CD4-positive, alpha-beta memory T cell (primary cell): ENCODE measurements at regions not wholly inside any gene's neighbourhood (a gene's known extent, or its start where the extent isn't known, plus 50 kb on each side); places are given as distances from the start of the nearest gene placed in this dataset.
"Not testable (repeated sequence)": the region's sequence is repeated elsewhere in the genome, so short reads cannot be mapped to it uniquely, and the experiment has no call there.

Source experiments
- CTCF ChIA-PET: fragments of 350-600 bp; sonication (Branson Sonifier 250); formaldehyde crosslinking; loops from one replicate; lab custom pipeline; 2021; ENCODE audit warnings: inconsistent platforms; ENCODE audit not compliant: partially characterized antibody; lab: Charles Lee
- POLR2A ChIA-PET: fragments of 350-600 bp; sonication (Branson Sonifier 250); formaldehyde crosslinking; loops from one replicate; lab custom pipeline; 2021; ENCODE audit not compliant: partially characterized antibody; lab: Charles Lee
- DNase-seq, 5 donors: peaks; one replicate each; pipeline versions ENCODE4 v3.0.0 to v3.0.0-alpha.2; 2020 to 2022; ENCODE audit warnings: mixed read lengths in 1 of 5
- H3K27ac ChIP-seq: one replicate; pipeline ENCODE4 v1.7.0; 2013; ENCODE audit warnings: low read depth, low read length
- H3K27me3 ChIP-seq: 2 replicates; pipeline ENCODE4 v1.7.0; 2013; ENCODE audit warnings: mild to moderate bottlenecking, low read length, moderate library complexity; ENCODE audit not compliant: insufficient read depth
- H3K36me3 ChIP-seq: 2 replicates; pipeline ENCODE4 v1.7.0; 2013; ENCODE audit warnings: mild to moderate bottlenecking, low read length, moderate library complexity; ENCODE audit not compliant: insufficient read depth
- H3K4me1 ChIP-seq: 2 replicates; pipeline ENCODE4 v1.7.0; 2013; ENCODE audit warnings: mild to moderate bottlenecking, low read length, moderate library complexity; ENCODE audit not compliant: insufficient read depth
- H3K4me3 ChIP-seq, 2 donors: one replicate each; pipeline ENCODE4 v1.7.0; 2013; ENCODE audit warnings: low read length in 2 of 2, mild to moderate bottlenecking in 1 of 2
- H3K9me3 ChIP-seq, 2 donors: one replicate each; pipeline ENCODE4 v1.7.0; 2013; ENCODE audit warnings: low read length in 2 of 2, control low read depth in 1 of 2; ENCODE audit not compliant: control insufficient read depth in 1 of 2
- H3K27ac Mint-ChIP-seq, 7 donors: one replicate each; pipeline ENCODE4 v1.8.0; 2020 to 2021; ENCODE audit warnings: mixed read lengths in 7 of 7, mild to moderate bottlenecking in 6 of 7, inconsistent platforms in 3 of 7, moderate library complexity in 3 of 7
- H3K27me3 Mint-ChIP-seq, 2 donors: one replicate each; pipeline ENCODE4 v1.8.0; 2020 to 2021; ENCODE audit warnings: mixed read lengths in 2 of 2
- H3K36me3 Mint-ChIP-seq, 2 donors: one replicate each; pipeline ENCODE4 v1.8.0; 2020 to 2021; ENCODE audit warnings: mixed read lengths in 2 of 2, inconsistent platforms in 1 of 2, mild to moderate bottlenecking in 1 of 2
- H3K4me1 Mint-ChIP-seq, 4 donors: one replicate each; pipeline ENCODE4 v1.8.0; 2020 to 2021; ENCODE audit warnings: mixed read lengths in 4 of 4, mild to moderate bottlenecking in 1 of 4
- H3K4me3 Mint-ChIP-seq, 8 donors: one replicate each; pipeline ENCODE4 v1.8.0; 2020 to 2021; ENCODE audit warnings: mixed read lengths in 8 of 8, mild to moderate bottlenecking in 7 of 8, moderate library complexity in 6 of 8, inconsistent platforms in 3 of 8
- H3K9me3 Mint-ChIP-seq, 8 donors: one replicate each; pipeline ENCODE4 v1.8.0; 2020 to 2021; ENCODE audit warnings: mixed read lengths in 8 of 8, mild to moderate bottlenecking in 5 of 8, inconsistent platforms in 3 of 8, moderate library complexity in 1 of 8
- intact Hi-C: fragments of 100-400 bp; cut with micrococcal nuclease; formaldehyde crosslinking; loops from one replicate; pipeline ENCODE4 v1.15.1; 2023

GRCh38 chr21:6158171-6158570 lies 4363.2 kb upstream of the TPTE start:
- H3K27me3 ChIP-seq, H3K27me3 Mint-ChIP-seq, H3K4me1 ChIP-seq, H3K4me3 ChIP-seq, H3K4me1 Mint-ChIP-seq, H3K27ac ChIP-seq, H3K9me3 Mint-ChIP-seq, DNase-seq, H3K9me3 ChIP-seq, H3K27ac Mint-ChIP-seq, H3K36me3 ChIP-seq, POLR2A ChIA-PET, CTCF ChIA-PET, H3K4me3 Mint-ChIP-seq, H3K36me3 Mint-ChIP-seq, intact Hi-C loops: not testable (repeated sequence)
